Adrenal gland (tissue), 9 donors: ENCODE measurements at regions not wholly inside any gene's neighbourhood (a gene's known extent, or its start where the extent isn't known, plus 50 kb on each side); places are given as distances from the start of the nearest gene placed in this dataset.

ENCODE experiments used
- DNase-seq, 7 donors: peaks; one replicate each; pipeline ENCODE4 v3.0.0-alpha.2; 2019 to 2020
- H3K27ac ChIP-seq, 5 donors: fragments of 200-600 bp; sonication (generic) in 4 of 5; 1 replicate in 3 of 5; 2 replicates in 2 of 5; pipeline versions ENCODE4 v1.5.1 to v1.8.0; 2016 to 2020; ENCODE audit warnings: mild to moderate bottlenecking in 1 of 5
- H3K27me3 ChIP-seq: fragments of 200-600 bp; 2 replicates; pipeline ENCODE4 v1.8.0; 2021
- H3K36me3 ChIP-seq, 2 donors: fragments of 200-600 bp; replicated peaks in 1 of 2; 1 replicate in 1 of 2; 2 replicates in 1 of 2; pipeline versions ENCODE4 v1.5.1 to v1.8.0; 2018 to 2022
- H3K4me1 ChIP-seq, 2 donors: fragments of 200-600 bp; replicated peaks in 1 of 2; 1 replicate in 1 of 2; 2 replicates in 1 of 2; pipeline versions ENCODE4 v1.5.1 to v1.8.0; 2018 to 2021
- H3K4me3 ChIP-seq, 4 donors: fragments of 200-600 bp; sonication (generic) in 3 of 4; one replicate each; pipeline ENCODE4 v1.5.1; 2016 to 2018
- H3K9me3 ChIP-seq, 3 donors: fragments of 200-600 bp; sonication (generic) in 1 of 3; replicated peaks in 1 of 3; 1 replicate in 2 of 3; 2 replicates in 1 of 3; pipeline versions ENCODE4 v1.5.1 to v1.8.0; 2016 to 2021
- CTCF ChIP-seq, 6 experiments: fragments of 450-650 bp in 4 of 6; fragments of 200-600 bp in 2 of 6; sonication (generic) in 1 of 6; IDR thresholded peaks; 1 replicate in 5 of 6; 2 replicates in 1 of 6; pipeline versions ENCODE4 v1.5.1 to v1.8.0; 2016 to 2021; ENCODE audit warnings: antibody characterized with exemption in 6 of 6, mild to moderate bottlenecking in 2 of 6, moderate library complexity in 1 of 6
- POLR2A ChIP-seq, 2 donors: fragments of 450-650 bp; IDR thresholded peaks; one replicate each; pipeline ENCODE4 v1.6.1; 2017; ENCODE audit warnings: antibody characterized with exemption in 2 of 2, mild to moderate bottlenecking in 2 of 2, moderate library complexity in 1 of 2
- WGBS, 4 donors: extraction: QIAGEN DNeasy Blood & Tissue Kit in 2 of 4; methylation state at CpG; one replicate each; pipeline versions ENCODE4 v1.1.5 to v1.1.7; 2013 to 2017; 5-methylcytosine and 5-hydroxymethylcytosine counted together
- intact Hi-C, 2 donors: fragments of 100-400 bp; cut with DNase I; formaldehyde crosslinking; loops; one replicate each; pipeline versions ENCODE4 v1.14.1 to v1.15.0; 2022 to 2023
- donor health status: healthy with polysubstance abuse.
- donor health status: Bipolar disorder and iron deficiency.
- donor health status: DM: yes; HTN: yes; CAD: no.
- donor health status: DM: no; HTN: no; CAD: no.
- donor health status: DM: no; HTN: no; CAD: no.

GRCh38 chr5:24331531-24331930 lies 313.2 kb downstream of the CDH10 start:
- no peak overlapping the region for H3K27ac ChIP-seq
- no peaks in the 10 kb centered on the region for H3K9me3 ChIP-seq
- no peaks in the 10 kb centered on the region for H3K4me1 ChIP-seq
- H3K4me3 ChIP-seq, result no peak overlapping the region
- no peaks in the 10 kb centered on the region for H3K36me3 ChIP-seq
- TF ChIP-seq POLR2A (IDR thresholded peaks at IDR 0.05) (no peak), CTCF (IDR thresholded peaks at IDR 0.05) (no peak)
- DNase-seq, result no peak
- intact Hi-C loops, result no loop called here
- H3K27me3 ChIP-seq, result no peaks in the 10 kb centered on the region

- Histone ChIP-seq H3K36me3 (no peaks in the 10 kb centered on the region), H3K27me3 (no peaks in the 10 kb centered on the region), H3K27ac (no peak overlapping the region), H3K4me1 (no peaks in the 10 kb centered on the region), H3K9me3 (no peaks in the 10 kb centered on the region), H3K4me3 (no peak overlapping the region)
- no peak for TF ChIP-seq CTCF (IDR thresholded peaks at IDR 0.05)
- TF ChIP-seq POLR2A (IDR thresholded peaks at IDR 0.05), result no peak
- DNase-seq, result no peak
- intact Hi-C loops, result no loop called here
- WGBS, 4 donors, result 43 to 52% (median 49%) methylated on average over 2 of the region's 2 CpGs
Observed at GRCh38 chr5:24347158-24347557, 297.6 kb downstream of the CDH10 start.

GRCh38 chr5:24351285-24351684 lies 293.5 kb downstream of the CDH10 start:
- H3K4me3 ChIP-seq, result no peak overlapping the region
- no peak overlapping the region for H3K27ac ChIP-seq
- no peaks in the 10 kb centered on the region for H3K36me3 ChIP-seq
- TF ChIP-seq POLR2A (IDR thresholded peaks at IDR 0.05) (no peak), CTCF (IDR thresholded peaks at IDR 0.05) (no peak)
- no peaks in the 10 kb centered on the region for H3K27me3 ChIP-seq
- WGBS, 4 donors, result 63 to 88% (median 81%) methylated on average over 7 of the region's 7 CpGs
- DNase-seq, result no peak
- H3K4me1 ChIP-seq, result no peaks in the 10 kb centered on the region
- no peaks in the 10 kb centered on the region for H3K9me3 ChIP-seq
- intact Hi-C loops, result no loop called here

GRCh38 chr5:24353016-24353415 lies 291.8 kb downstream of the CDH10 start:
- H3K4me1 ChIP-seq, result no peaks in the 10 kb centered on the region
- H3K4me3 ChIP-seq, result no peak overlapping the region
- whole genome bisulfite sequencing, 4 donors, result 83 to 91% (median 89%) methylated on average over 2 of the region's 2 CpGs
- no peaks in the 10 kb centered on the region for H3K27me3 ChIP-seq
- H3K9me3 ChIP-seq, result no peaks in the 10 kb centered on the region
- no peak overlapping the region for H3K27ac ChIP-seq
- DNase-seq, result no peak
- intact Hi-C loops, result no loop called here
- no peaks in the 10 kb centered on the region for H3K36me3 ChIP-seq
- TF ChIP-seq CTCF (IDR thresholded peaks at IDR 0.05) (no peak), POLR2A (IDR thresholded peaks at IDR 0.05) (no peak)
